ENCODE measurements at regions not wholly inside any gene's neighbourhood (a gene's known extent, or its start where the extent isn't known, plus 50 kb on each side); places are given as distances from the start of the nearest gene placed in this dataset.

- DNase-seq (ENCODE audit: low spot score) = no peak
Measured at GRCh38 chr5:52498607-52499006, 289.1 kb upstream of the ITGA1 start.

- DNase-seq (ENCODE audit: low spot score) = no peak
Measured at GRCh38 chr5:52502460-52502999, 285.2 kb upstream of the ITGA1 start.

- no peak for DNase-seq (ENCODE audit: low spot score)
Measured at GRCh38 chr5:52504584-52505240, 283.0 kb upstream of the ITGA1 start.

GRCh38 chr5:52517667-52518066 lies 270.0 kb upstream of the ITGA1 start:
- no peak for DNase-seq (ENCODE audit: low spot score)

GRCh38 chr5:52520171-52520570 lies 267.5 kb upstream of the ITGA1 start:
- DNase-seq (ENCODE audit: low spot score) = no peak

GRCh38 chr5:52521236-52521635 lies 266.5 kb upstream of the ITGA1 start:
- DNase-seq (ENCODE audit: low spot score) = no peak

GRCh38 chr5:52523701-52524100 lies 264.0 kb upstream of the ITGA1 start:
- DNase-seq (ENCODE audit: low spot score) = no peak

GRCh38 chr5:52531105-52531504 lies 256.6 kb upstream of the ITGA1 start:
- no peak for DNase-seq (ENCODE audit: low spot score)

GRCh38 chr5:52543594-52543993 lies 244.1 kb upstream of the ITGA1 start:
- no peak for DNase-seq (ENCODE audit: low spot score)

GRCh38 chr5:52544738-52545137 lies 243.0 kb upstream of the ITGA1 start:
- no peak for DNase-seq (ENCODE audit: low spot score)

GRCh38 chr5:52554293-52554692 lies 233.4 kb upstream of the ITGA1 start:
- DNase-seq (ENCODE audit: low spot score) = no peak

- peak; percentile 67 for DNase-seq (ENCODE audit: low spot score)
Measured at GRCh38 chr5:52560366-52560765, 227.3 kb upstream of the ITGA1 start.

- no peak for DNase-seq (ENCODE audit: low spot score)
Measured at GRCh38 chr5:52562473-52562872, 225.2 kb upstream of the ITGA1 start.

- DNase-seq (ENCODE audit: low spot score) = no peak
Measured at GRCh38 chr5:52564587-52564986, 223.1 kb upstream of the ITGA1 start.

GRCh38 chr5:52577546-52577945 lies 210.2 kb upstream of the ITGA1 start:
- DNase-seq (ENCODE audit: low spot score) = no peak

- no peak for DNase-seq (ENCODE audit: low spot score)
Measured at GRCh38 chr5:52579391-52579790, 208.3 kb upstream of the ITGA1 start.

GRCh38 chr5:52580921-52581320 lies 206.8 kb upstream of the ITGA1 start:
- DNase-seq (ENCODE audit: low spot score) = no peak

GRCh38 chr5:52582313-52582712 lies 205.4 kb upstream of the ITGA1 start:
- no peak for DNase-seq (ENCODE audit: low spot score)

- DNase-seq (ENCODE audit: low spot score) = no peak
Measured at GRCh38 chr5:52587131-52587530, 200.6 kb upstream of the ITGA1 start.

GRCh38 chr5:52597625-52598024 lies 190.1 kb upstream of the ITGA1 start:
- no peak for DNase-seq (ENCODE audit: low spot score)

GRCh38 chr5:52598968-52599367 lies 188.7 kb upstream of the ITGA1 start:
- no peak for DNase-seq (ENCODE audit: low spot score)

- no peak for DNase-seq (ENCODE audit: low spot score)
Measured at GRCh38 chr5:52603778-52604554, 183.8 kb upstream of the ITGA1 start.

Measured in pons (tissue), 1 donor.